Ishikawa (cell line): ENCODE measurements at regions not wholly inside any gene's neighbourhood (a gene's known extent, or its start where the extent isn't known, plus 50 kb on each side); places are given as distances from the start of the nearest gene placed in this dataset.

ENCODE experiments used
- CREB1 ChIP-seq: IDR thresholded peaks from 2 replicates; pipeline ENCODE4 v1.6.1; 2012; ENCODE audit warnings: low read depth
- EGR1 ChIP-seq: IDR thresholded peaks from 2 replicates; pipeline ENCODE4 v1.6.1; 2012
- EP300 ChIP-seq: IDR thresholded peaks from 2 replicates; pipeline ENCODE4 v1.6.1; 2012; ENCODE audit warnings: borderline replicate concordance
- FOXM1 ChIP-seq: IDR thresholded peaks from 2 replicates; pipeline ENCODE4 v1.6.1; 2012; ENCODE audit warnings: low read depth, borderline replicate concordance
- MAX ChIP-seq: IDR thresholded peaks from 2 replicates; pipeline ENCODE4 v1.6.1; 2012
- RAD21 ChIP-seq: IDR thresholded peaks from 2 replicates; pipeline ENCODE4 v1.6.1; 2012; ENCODE audit warnings: low read depth
- TAF1 ChIP-seq: IDR thresholded peaks from 2 replicates; pipeline ENCODE4 v1.6.1; 2012; ENCODE audit warnings: low read depth, mild to moderate bottlenecking
- TEAD4 ChIP-seq: IDR thresholded peaks from 2 replicates; pipeline ENCODE4 v1.6.1; 2012
- YY1 ChIP-seq: IDR thresholded peaks from 2 replicates; pipeline ENCODE4 v1.6.1; 2012; ENCODE audit warnings: low read depth

GRCh38 chr7:67438198-67438882 is 441.7 kb downstream of the TYW1 start:
- no peak for TF ChIP-seq FOXM1
- no peak for TF ChIP-seq EP300
- no peak for TF ChIP-seq CREB1
- no peak for TF ChIP-seq TEAD4
- no peak for TF ChIP-seq MAX
- no peak for TF ChIP-seq RAD21
- TF ChIP-seq YY1, result no peak
- TF ChIP-seq EGR1, result no peak
- no peak for TF ChIP-seq TAF1
